ENCODE measurements at regions not wholly inside any gene's neighbourhood (a gene's known extent, or its start where the extent isn't known, plus 50 kb on each side); places are given as distances from the start of the nearest gene placed in this dataset.
A peak's percentile ranks its signal among the peaks of the same experiment; 100 is the strongest.
"Not testable (repeated sequence)": the region's sequence is repeated elsewhere in the genome, so short reads cannot be mapped to it uniquely, and the experiment has no call there.

DNA sequence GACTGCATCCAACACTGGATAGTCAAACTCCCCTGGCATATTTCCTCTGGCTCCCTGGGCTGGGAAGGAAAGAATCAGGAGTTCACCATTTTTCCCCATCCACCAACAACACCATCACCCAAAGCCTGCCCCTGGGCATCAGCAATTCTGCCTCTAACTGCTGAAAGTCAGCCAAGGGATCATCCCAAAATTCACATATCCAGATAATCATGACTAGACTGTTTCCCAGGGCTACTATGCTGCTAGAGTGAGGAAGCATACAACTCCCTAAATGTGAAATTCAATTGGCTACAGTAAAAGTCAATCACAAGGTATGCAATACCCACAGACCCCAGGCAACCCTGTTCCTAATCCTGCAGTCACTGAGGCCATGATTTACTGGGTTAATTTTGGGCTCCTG is 230.6 kb downstream of the C16orf95 start:
- no peak for DNase-seq (ENCODE audit: low read depth, low spot score)

DNA sequence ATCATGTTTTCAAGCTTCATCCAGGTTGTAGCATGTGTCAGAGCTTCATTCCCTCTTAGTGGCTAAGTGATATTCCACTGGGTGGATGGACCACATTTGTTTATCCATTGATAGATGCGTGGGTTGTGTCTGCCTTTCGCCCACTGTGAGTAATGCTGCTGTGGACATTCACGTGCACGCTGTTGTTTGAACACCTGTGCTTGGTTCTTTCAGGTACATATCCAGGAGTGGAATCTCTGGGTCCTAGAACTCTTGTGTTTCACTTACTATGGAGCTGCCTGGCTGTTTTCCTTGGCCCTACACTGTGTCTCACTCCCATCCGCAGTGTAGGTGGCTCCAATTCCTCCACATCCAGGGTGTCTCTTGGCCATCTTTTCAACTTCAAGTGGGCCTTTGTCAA is 224.2 kb downstream of the C16orf95 start:
- DNase-seq (ENCODE audit: low read depth, low spot score): no peak

DNA sequence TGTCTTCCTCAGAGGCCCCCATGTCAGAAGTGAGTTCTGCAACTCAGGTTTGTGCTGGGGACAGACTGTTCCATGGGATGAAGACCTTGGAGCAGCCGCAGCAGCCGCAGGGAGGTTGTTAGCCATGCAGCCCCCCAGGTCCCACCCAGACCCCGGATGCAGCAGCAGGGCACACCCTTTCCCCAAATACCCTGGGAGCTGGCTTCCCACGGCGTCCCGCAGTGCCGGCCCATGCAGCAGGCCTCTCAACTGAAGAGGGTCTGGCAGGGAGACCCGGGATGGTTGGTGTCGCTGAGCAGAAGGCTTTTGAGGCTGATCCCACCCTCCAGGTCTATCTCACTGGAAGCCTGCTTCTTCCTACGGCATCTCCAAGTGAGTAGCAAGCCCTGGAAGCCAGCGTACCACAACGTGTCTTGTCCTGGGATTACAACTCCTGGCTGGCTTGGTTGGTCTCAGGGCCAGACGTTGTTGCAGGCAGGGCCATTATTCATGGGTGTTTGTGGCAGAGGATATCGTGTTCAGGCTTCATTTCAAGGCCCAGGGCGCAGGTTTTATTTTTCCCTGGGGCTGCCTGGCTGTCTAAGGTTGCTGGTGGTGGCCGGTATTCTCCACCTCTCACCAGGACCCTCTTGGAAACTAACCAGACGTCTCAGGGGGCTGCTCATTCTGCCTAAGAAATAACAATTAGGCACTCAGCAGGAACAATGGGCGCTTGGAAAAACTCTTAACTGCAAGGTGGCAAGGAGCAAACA is 223.2 kb downstream of the C16orf95 start:
- DNase-seq (ENCODE audit: low read depth, low spot score): no peak

DNA sequence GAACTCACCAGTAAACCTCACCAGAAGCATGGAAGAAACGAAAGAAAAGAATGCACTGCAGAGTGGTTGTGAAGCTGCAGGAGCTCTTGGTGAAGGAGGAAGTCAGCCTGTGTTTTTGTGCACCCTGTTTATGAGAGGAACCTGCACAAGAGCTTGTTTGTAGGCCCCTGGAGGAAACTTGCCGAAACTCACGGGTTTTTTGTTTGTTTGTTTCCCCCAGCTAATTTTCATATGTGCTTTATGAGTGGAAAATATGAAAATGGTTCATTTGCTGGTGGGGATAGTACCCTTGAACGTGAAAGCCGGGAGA is 222.7 kb downstream of the C16orf95 start:
- DNase-seq (ENCODE audit: low read depth, low spot score): no peak

DNA sequence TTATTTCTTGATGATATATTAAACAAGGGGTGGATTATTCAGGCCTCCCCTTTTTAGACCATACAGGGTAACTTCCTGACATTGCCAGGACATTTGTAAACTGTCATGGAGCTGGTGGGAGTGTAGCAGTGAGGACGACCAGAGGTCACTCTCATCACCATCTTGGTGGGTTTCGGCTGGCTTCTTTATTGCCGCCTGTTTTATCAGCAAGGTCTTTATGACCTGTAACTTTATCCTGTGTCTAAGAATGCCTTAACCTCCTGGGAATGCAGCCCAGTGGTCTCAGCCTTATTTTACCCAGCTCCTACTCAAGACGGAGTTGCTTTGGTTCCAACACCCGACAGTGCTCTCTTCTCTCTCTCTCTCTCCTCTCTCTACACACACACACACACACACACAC is 221.9 kb downstream of the C16orf95 start:
- DNase-seq (ENCODE audit: low read depth, low spot score): no peak

GRCh38 chr16:87096746-87097333 is 220.4 kb downstream of the C16orf95 start:
- DNase-seq (ENCODE audit: low read depth, low spot score): no peak

- DNase-seq (ENCODE audit: low read depth, low spot score): no peak
Observed at GRCh38 chr16:87098361-87098760, 218.8 kb downstream of the C16orf95 start.

- no peak for DNase-seq (ENCODE audit: low read depth, low spot score)
Observed at GRCh38 chr16:87098976-87099720, 218.0 kb downstream of the C16orf95 start.

DNA sequence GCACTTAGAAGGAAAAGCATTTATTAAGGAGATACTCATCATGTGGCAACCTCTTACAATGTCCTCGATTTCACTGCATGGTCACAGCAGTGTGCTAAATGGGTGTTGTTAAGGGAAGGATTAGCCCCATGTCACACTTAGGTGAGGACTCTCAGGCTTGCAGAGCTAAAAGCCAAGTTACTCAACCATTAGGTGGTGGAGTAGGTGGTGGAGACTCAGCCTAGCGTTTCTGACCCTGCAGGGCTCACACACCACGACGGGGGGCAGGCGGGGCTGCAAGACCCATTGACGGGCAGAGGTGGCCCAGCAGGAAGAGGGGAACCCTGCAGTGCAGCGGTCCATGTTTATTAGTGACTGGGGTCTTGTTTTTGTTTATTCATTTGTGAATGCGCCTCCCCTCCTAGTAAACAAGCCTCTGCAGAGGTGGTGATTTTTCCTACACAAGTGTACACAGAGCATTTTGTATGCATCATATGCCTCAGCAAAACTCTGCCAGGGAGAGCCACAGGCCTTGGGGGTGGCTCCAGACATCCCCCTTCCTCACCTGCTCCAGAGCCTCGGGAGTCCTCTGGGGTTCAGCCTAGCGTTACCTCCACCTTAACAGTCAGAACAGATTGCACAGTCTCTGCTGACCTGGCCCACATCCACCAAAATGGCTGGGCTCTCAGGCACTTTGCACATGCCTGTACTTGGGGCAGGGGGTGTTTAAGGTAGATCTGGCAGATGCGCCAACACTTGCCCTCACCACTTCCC is 216.7 kb downstream of the C16orf95 start:
- DNase-seq (ENCODE audit: low read depth, low spot score): no peak

DNA sequence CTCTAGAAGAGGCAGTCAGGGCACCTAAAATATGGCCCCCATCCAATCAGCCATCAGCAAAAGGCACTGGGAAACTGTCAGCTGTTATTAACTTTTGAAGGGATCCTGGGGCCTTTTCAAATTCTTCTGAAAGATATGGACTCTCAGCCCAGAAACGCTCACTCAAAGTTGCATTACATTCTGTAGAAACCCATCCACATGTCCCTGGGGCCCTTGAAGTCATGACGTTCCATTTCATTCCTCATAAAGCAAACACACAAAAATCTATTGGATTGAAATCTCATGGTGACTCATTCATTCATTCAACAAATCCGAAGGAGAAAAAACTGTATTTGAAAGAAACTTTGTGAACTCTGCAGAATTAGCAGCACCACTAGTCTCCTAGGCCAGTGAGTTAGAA is 215.3 kb downstream of the C16orf95 start:
- DNase-seq (ENCODE audit: low read depth, low spot score): peak; percentile 51

GRCh38 chr16:87107201-87107600 is 210.0 kb downstream of the C16orf95 start:
- no peak for DNase-seq (ENCODE audit: low read depth, low spot score)

GRCh38 chr16:87108278-87108677 is 208.9 kb downstream of the C16orf95 start:
- DNase-seq (ENCODE audit: low read depth, low spot score): no peak

GRCh38 chr16:87108941-87109340 is 208.3 kb downstream of the C16orf95 start:
- DNase-seq (ENCODE audit: low read depth, low spot score): no peak

DNA sequence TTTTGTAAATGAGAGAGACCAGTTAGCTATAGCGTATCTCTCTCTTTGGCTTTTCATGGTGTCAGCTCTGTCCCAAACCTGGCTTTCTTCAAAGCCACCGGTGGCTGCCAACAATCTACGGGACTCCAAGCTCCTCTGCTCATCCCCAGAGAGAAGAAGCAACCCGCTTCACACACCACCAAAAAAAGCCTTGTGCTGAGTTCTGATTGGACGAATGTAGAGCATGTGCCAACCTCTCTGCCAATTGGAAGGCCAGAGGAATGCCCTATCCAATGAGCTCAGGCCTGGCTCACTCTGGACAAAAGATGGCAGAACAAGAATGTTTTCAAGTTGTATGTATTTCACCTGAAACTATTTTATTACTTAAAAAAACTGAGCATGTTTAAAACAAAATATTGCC is 202.4 kb downstream of the C16orf95 start:
- DNase-seq (ENCODE audit: low read depth, low spot score): no peak

- no peak for DNase-seq (ENCODE audit: low read depth, low spot score)
Observed at GRCh38 chr16:87115646-87116045, 201.5 kb downstream of the C16orf95 start.

DNA sequence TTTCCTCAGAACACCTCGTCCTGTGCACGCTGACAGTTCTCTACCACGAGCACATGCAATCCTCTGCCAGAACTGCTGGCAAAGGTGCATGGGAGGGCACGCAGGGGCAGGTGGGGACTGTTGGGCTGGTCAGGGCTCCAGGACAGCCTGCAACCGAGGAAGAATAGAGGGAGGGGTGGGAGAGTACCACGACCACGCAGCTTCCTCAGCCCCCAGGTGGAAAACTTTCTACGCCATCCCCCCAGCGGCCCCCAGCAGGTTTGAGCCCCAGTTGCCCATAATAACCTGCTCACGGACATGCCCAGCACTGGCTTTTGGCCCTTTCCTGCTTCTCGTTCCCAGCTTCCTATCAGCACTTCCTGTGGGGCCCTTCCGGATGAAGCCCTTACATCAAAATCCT is 199.3 kb downstream of the C16orf95 start:
- DNase-seq (ENCODE audit: low read depth, low spot score): no peak

GRCh38 chr16:87119168-87119567 is 198.0 kb downstream of the C16orf95 start:
- DNase-seq (ENCODE audit: low read depth, low spot score): no peak

DNA sequence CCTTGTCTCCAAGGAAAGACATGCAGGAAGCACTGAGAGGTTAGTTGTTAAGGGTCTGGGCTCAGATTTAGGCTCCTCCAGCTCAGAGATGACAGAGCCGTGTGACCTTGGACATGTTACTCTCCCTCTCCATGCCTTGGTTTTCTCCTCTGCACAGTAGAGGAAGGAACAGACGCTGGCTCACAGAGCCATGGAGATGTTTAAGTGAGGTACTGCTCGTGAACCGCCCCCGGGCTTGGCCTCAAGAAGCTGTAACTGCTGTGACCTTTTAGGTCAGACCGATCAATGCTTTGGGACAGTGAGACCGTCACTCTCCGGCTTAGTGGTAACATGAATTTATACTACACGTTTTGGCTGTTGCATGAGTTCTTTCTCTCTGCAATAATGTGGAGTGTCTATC is 197.4 kb downstream of the C16orf95 start:
- DNase-seq (ENCODE audit: low read depth, low spot score): no peak

- DNase-seq (ENCODE audit: low read depth, low spot score): no peak
Observed at GRCh38 chr16:87121816-87122215, 195.4 kb downstream of the C16orf95 start.

- no peak for DNase-seq (ENCODE audit: low read depth, low spot score)
Observed at GRCh38 chr16:87123356-87124001, 193.7 kb downstream of the C16orf95 start.

- DNase-seq (ENCODE audit: low read depth, low spot score): not testable (repeated sequence)
Observed at GRCh38 chr16:87124405-87124804, 192.8 kb downstream of the C16orf95 start.
